ENCODE measurements at regions not wholly inside any gene's neighbourhood (a gene's known extent, or its start where the extent isn't known, plus 50 kb on each side); places are given as distances from the start of the nearest gene placed in this dataset.

GRCh38 chr1:94759188-94759587 lies 61.0 kb upstream of the SLC44A3 start:
- H3K27ac ChIP-seq (ENCODE audit: extremely low read depth, low read depth, low read length) = no peak overlapping the region
- CTCF ChIA-PET = interaction anchor here (0.9 kb wide), 1 partner anchor 46 kb away, joined by 3 read pairs; no protein-coding TSS in a partner anchor
- no peaks in the 10 kb centered on the region for H3K4me1 ChIP-seq (ENCODE audit: control insufficient read depth, insufficient read depth, low read length)
- POLR2A ChIA-PET = no interaction called here
- no peaks in the 10 kb centered on the region for H3K9me3 ChIP-seq (ENCODE audit: control insufficient read depth, insufficient read depth, low read depth, low read length)
- no peak for TF ChIP-seq ZBTB11 (tag by site-specific recombination; conservative IDR thresholded peaks at IDR 0.05; ENCODE audit: low read depth)
- TF ChIP-seq ZNF785 (tag by site-specific recombination; IDR thresholded peaks at IDR 0.05) = no peak
- no peak for TF ChIP-seq ZBTB44 (tag by site-specific recombination; IDR thresholded peaks at IDR 0.05)
- no peak for TF ChIP-seq ZSCAN5A (tag by site-specific recombination; IDR thresholded peaks at IDR 0.05)
- TF ChIP-seq ZSCAN4 (tag by site-specific recombination; IDR thresholded peaks at IDR 0.05) = no peak
- TF ChIP-seq ZEB2 (tag by site-specific recombination; IDR thresholded peaks at IDR 0.05) = no peak
- no peak for TF ChIP-seq ZBTB49 (tag by site-specific recombination; IDR thresholded peaks at IDR 0.05; ENCODE audit: low read depth)
- TF ChIP-seq ZNF560 (tag by site-specific recombination; IDR thresholded peaks at IDR 0.05; ENCODE audit: borderline replicate concordance) = no peak
- TF ChIP-seq ZFP37 (tag by site-specific recombination; IDR thresholded peaks at IDR 0.05) = no peak
- TF ChIP-seq ZNF157 (tag by site-specific recombination; IDR thresholded peaks at IDR 0.05) = no peak
- no peak for TF ChIP-seq ZNF621 (tag by site-specific recombination; IDR thresholded peaks at IDR 0.05)
- TF ChIP-seq ZNF175 (tag by site-specific recombination; IDR thresholded peaks at IDR 0.05) = no peak
- no peak for TF ChIP-seq ZNF510 (tag by site-specific recombination; IDR thresholded peaks at IDR 0.05; ENCODE audit: insufficient replicate concordance)
- TF ChIP-seq, protein P1, sequence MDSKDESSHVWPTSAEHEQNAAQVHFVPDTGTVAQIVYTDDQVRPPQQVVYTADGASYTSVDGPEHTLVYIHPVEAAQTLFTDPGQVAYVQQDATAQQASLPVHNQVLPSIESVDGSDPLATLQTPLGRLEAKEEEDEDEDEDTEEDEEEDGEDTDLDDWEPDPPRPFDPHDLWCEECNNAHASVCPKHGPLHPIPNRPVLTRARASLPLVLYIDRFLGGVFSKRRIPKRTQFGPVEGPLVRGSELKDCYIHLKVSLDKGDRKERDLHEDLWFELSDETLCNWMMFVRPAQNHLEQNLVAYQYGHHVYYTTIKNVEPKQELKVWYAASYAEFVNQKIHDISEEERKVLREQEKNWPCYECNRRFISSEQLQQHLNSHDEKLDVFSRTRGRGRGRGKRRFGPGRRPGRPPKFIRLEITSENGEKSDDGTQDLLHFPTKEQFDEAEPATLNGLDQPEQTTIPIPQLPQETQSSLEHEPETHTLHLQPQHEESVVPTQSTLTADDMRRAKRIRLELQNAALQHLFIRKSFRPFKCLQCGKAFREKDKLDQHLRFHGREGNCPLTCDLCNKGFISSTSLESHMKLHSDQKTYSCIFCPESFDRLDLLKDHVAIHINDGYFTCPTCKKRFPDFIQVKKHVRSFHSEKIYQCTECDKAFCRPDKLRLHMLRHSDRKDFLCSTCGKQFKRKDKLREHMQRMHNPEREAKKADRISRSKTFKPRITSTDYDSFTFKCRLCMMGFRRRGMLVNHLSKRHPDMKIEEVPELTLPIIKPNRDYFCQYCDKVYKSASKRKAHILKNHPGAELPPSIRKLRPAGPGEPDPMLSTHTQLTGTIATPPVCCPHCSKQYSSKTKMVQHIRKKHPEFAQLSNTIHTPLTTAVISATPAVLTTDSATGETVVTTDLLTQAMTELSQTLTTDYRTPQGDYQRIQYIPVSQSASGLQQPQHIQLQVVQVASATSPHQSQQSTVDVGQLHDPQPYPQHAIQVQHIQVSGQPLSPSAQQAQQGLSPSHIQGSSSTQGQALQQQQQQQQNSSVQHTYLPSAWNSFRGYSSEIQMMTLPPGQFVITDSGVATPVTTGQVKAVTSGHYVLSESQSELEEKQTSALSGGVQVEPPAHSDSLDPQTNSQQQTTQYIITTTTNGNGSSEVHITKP (tag by site-specific recombination; IDR thresholded peaks at IDR 0.05) = no peak
- no peak overlapping the region for H3K4me3 ChIP-seq (ENCODE audit: low read depth, low read length)
- H3K36me3 ChIP-seq (ENCODE audit: control insufficient read depth in 2 of 2, insufficient read depth in 1 of 2, low read length in 2 of 2) = no peaks in the 10 kb centered on the region
